Dermis blood vessel endothelial cell (primary cell): ENCODE measurements at regions not wholly inside any gene's neighbourhood (a gene's known extent, or its start where the extent isn't known, plus 50 kb on each side); places are given as distances from the start of the nearest gene placed in this dataset.
A peak's percentile ranks its signal among the peaks of the same experiment; 100 is the strongest.

ENCODE experiments used
- DNase-seq: peaks from one replicate; pipeline ENCODE4 v3.0.0; 2010

- DNase-seq = no peak
Observed at GRCh38 chr4:104899863-104900262, 246.8 kb upstream of the TET2 start.

- no peak for DNase-seq
Observed at GRCh38 chr4:104901438-104901837, 245.2 kb upstream of the TET2 start.

- no peak for DNase-seq
Observed at GRCh38 chr4:104901961-104902605, 244.6 kb upstream of the TET2 start.

- no peak for DNase-seq
Observed at GRCh38 chr4:104905065-104905464, 241.6 kb upstream of the TET2 start.

- no peak for DNase-seq
Observed at GRCh38 chr4:104905546-104905945, 241.1 kb upstream of the TET2 start.

- no peak for DNase-seq
Observed at GRCh38 chr4:104906276-104906675, 240.4 kb upstream of the TET2 start.

- no peak for DNase-seq
Observed at GRCh38 chr4:104907074-104907649, 239.5 kb upstream of the TET2 start.

GRCh38 chr4:104907991-104908390 is 238.7 kb upstream of the TET2 start:
- no peak for DNase-seq

GRCh38 chr4:104909376-104909775 is 237.3 kb upstream of the TET2 start:
- DNase-seq = no peak

GRCh38 chr4:104912518-104912917 is 234.2 kb upstream of the TET2 start:
- DNase-seq = no peak

GRCh38 chr4:104915373-104915772 is 231.3 kb upstream of the TET2 start:
- no peak for DNase-seq

GRCh38 chr4:104915864-104916263 is 230.8 kb upstream of the TET2 start:
- no peak for DNase-seq

GRCh38 chr4:104919406-104919805 is 227.3 kb upstream of the TET2 start:
- no peak for DNase-seq

- no peak for DNase-seq
Observed at GRCh38 chr4:104930298-104930697, 216.4 kb upstream of the TET2 start.

GRCh38 chr4:104930745-104931736 is 215.6 kb upstream of the TET2 start:
- DNase-seq = peak; percentile 25

GRCh38 chr4:104938624-104939023 is 208.1 kb upstream of the TET2 start:
- DNase-seq = no peak

- no peak for DNase-seq
Observed at GRCh38 chr4:104940927-104941326, 205.7 kb upstream of the TET2 start.

GRCh38 chr4:104941661-104942062 is 205.0 kb upstream of the TET2 start:
- no peak for DNase-seq

- no peak for DNase-seq
Observed at GRCh38 chr4:104942990-104943743, 203.5 kb upstream of the TET2 start.

- no peak for DNase-seq
Observed at GRCh38 chr4:104944596-104944995, 202.1 kb upstream of the TET2 start.

GRCh38 chr4:104964410-104965175 is 182.1 kb upstream of the TET2 start:
- DNase-seq = no peak
